ENCODE measurements at regions not wholly inside any gene's neighbourhood (a gene's known extent, or its start where the extent isn't known, plus 50 kb on each side); places are given as distances from the start of the nearest gene placed in this dataset.

DNA sequence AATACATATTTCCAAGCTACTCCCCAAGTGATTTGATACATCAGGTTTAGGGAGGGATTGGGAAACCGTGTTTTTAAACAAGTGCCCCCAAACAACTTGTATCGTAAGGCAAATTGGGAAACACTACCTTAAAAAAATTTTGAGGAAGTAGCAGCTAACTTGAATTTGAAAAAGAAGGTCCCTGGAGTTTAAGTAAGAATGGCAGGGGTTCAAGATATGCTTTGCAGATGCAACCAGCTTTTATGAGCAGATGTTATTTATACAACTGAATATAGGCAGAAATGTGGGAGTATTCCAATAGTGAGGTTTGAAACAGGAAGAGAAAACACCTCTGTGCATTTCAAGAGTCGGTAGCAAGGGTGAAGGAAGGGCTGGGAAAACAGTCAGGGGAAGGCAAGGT, 139.6 kb downstream of the IL20RB start:
- no peak for TF ChIP-seq POLR2AphosphoS5 (IDR thresholded peaks at IDR 0.05; ENCODE audit: borderline replicate concordance, low read depth, low read length)
- TF ChIP-seq EZH2 (IDR thresholded peaks at IDR 0.05): no peak
- no peak for TF ChIP-seq FOXP2 (optimal IDR thresholded peaks at IDR 0.05; ENCODE audit: control extremely low read depth, extremely low read length, insufficient read depth)
